Erythroblast (primary cell): ENCODE measurements at regions not wholly inside any gene's neighbourhood (a gene's known extent, or its start where the extent isn't known, plus 50 kb on each side); places are given as distances from the start of the nearest gene placed in this dataset.

Source experiments
- GATA1 ChIP-seq: IDR thresholded peaks from 2 replicates; pipeline ENCODE4 v1.6.1; 2011; ENCODE audit warnings: low read depth, mild to moderate bottlenecking, control low read depth, low read length, moderate library complexity
- POLR2A ChIP-seq: IDR thresholded peaks from 2 replicates; pipeline ENCODE4 v1.6.1; 2011; ENCODE audit warnings: mild to moderate bottlenecking, low read length

GRCh38 chr6:21489826-21490225 is 103.7 kb upstream of the SOX4 start:
- TF ChIP-seq POLR2A (no peak), GATA1 (no peak)
